ENCODE measurements at regions not wholly inside any gene's neighbourhood (a gene's known extent, or its start where the extent isn't known, plus 50 kb on each side); places are given as distances from the start of the nearest gene placed in this dataset.

DNA sequence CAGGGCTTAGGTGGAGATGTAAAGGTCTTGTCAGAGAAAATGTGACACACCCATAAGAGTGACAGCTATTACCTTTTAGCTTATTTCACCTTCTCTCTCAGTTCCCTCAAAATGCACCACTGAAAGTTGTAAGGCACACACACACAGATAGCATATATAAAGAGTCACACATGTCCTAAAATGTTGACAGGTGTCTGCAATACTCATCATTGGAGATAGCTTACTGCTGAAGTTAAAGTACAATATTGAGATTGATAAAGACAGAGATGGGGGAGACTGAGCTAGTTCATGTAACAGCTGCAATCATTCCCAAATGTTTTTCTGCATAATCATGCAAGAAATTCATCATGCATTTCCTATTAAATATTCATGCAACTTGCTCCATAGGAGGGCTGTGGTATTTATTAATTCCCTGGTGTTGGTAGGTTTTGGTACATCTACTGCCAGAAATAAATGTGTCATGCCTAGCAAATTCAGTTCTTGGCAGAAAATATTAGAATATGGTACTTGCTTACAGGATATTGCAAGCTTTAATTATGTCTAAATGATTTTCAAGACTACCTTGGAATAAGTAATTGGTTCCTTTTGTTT is 118.8 kb upstream of the RBMS1 start:
- no peak for TF ChIP-seq YY1 (IDR thresholded peaks at IDR 0.05; ENCODE audit: insufficient read depth, insufficient read length)
- TF ChIP-seq ZNF274 (IDR thresholded peaks at IDR 0.05; ENCODE audit: low read depth, low read length), result no peak
- no peak for TF ChIP-seq SUZ12 (IDR thresholded peaks at IDR 0.05; ENCODE audit: extremely low read depth, insufficient read depth, insufficient read length)
